Right lung (tissue), 2 donors: ENCODE measurements at regions not wholly inside any gene's neighbourhood (a gene's known extent, or its start where the extent isn't known, plus 50 kb on each side); places are given as distances from the start of the nearest gene placed in this dataset.

Source experiments
- DNase-seq, 2 donors: peaks; one replicate each; pipeline ENCODE4 v3.0.0-alpha.2; 2013

GRCh38 chr16:79444572-79444971 lies 156.0 kb downstream of the MAF start:
- no peak for DNase-seq

GRCh38 chr16:79439901-79440300 lies 160.6 kb downstream of the MAF start:
- no peak for DNase-seq

GRCh38 chr16:79437764-79438751 lies 162.5 kb downstream of the MAF start:
- DNase-seq: no peak

- no peak for DNase-seq
Observed at GRCh38 chr16:79436885-79437284, 163.7 kb downstream of the MAF start.

- no peak for DNase-seq
Observed at GRCh38 chr16:79434771-79435170, 165.8 kb downstream of the MAF start.

GRCh38 chr16:79434092-79434491 lies 166.4 kb downstream of the MAF start:
- DNase-seq: no peak

GRCh38 chr16:79431923-79432322 lies 168.6 kb downstream of the MAF start:
- no peak for DNase-seq

GRCh38 chr16:79430191-79430678 lies 170.3 kb downstream of the MAF start:
- no peak for DNase-seq

- DNase-seq: no peak
Observed at GRCh38 chr16:79429381-79430190, 171.0 kb downstream of the MAF start.

GRCh38 chr16:79426663-79427062 lies 173.9 kb downstream of the MAF start:
- no peak for DNase-seq

- no peak for DNase-seq
Observed at GRCh38 chr16:79422064-79422463, 178.5 kb downstream of the MAF start.

- no peak for DNase-seq
Observed at GRCh38 chr16:79421126-79421525, 179.4 kb downstream of the MAF start.

GRCh38 chr16:79420493-79420892 lies 180.0 kb downstream of the MAF start:
- no peak for DNase-seq

GRCh38 chr16:79419148-79419547 lies 181.4 kb downstream of the MAF start:
- DNase-seq: no peak

- DNase-seq: no peak
Observed at GRCh38 chr16:79417601-79418008, 182.9 kb downstream of the MAF start.

- no peak for DNase-seq
Observed at GRCh38 chr16:79415983-79416640, 184.4 kb downstream of the MAF start.

- no peak for DNase-seq
Observed at GRCh38 chr16:79412783-79413225, 187.7 kb downstream of the MAF start.

- DNase-seq: no peak
Observed at GRCh38 chr16:79411805-79412204, 188.7 kb downstream of the MAF start.

- no peak for DNase-seq
Observed at GRCh38 chr16:79411357-79411756, 189.2 kb downstream of the MAF start.

- no peak for DNase-seq
Observed at GRCh38 chr16:79409978-79410377, 190.6 kb downstream of the MAF start.

- DNase-seq: no peak
Observed at GRCh38 chr16:79408355-79408754, 192.2 kb downstream of the MAF start.
